Erythroblast (primary cell): ENCODE measurements at regions not wholly inside any gene's neighbourhood (a gene's known extent, or its start where the extent isn't known, plus 50 kb on each side); places are given as distances from the start of the nearest gene placed in this dataset.

Experiments
- GATA1 ChIP-seq: IDR thresholded peaks from 2 replicates; pipeline ENCODE4 v1.6.1; 2011; ENCODE audit warnings: low read depth, mild to moderate bottlenecking, control low read depth, low read length, moderate library complexity
- POLR2A ChIP-seq: IDR thresholded peaks from 2 replicates; pipeline ENCODE4 v1.6.1; 2011; ENCODE audit warnings: mild to moderate bottlenecking, low read length

DNA sequence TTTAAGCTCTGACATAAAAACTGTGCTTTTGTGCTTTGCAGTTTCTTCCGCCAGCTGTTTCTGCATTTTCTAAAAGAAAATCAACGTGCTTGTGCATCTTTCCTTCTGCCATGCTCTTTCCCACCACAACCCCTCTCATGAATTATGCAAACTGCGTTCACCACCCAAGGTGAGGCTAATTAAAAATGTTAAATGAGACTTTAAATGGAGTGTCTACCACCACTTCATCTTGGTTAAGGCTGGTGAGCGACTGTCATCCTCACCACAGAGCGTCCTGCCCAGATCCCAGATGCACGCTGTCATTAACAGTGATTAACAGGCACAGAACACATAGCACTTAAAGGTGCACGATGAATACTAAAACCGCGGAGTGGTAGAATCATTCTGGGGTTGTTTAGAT, 250.5 kb upstream of the RAB6C start:
- TF ChIP-seq POLR2A (no peak), GATA1 (no peak)
